GM12892 (cell line): ENCODE measurements at regions not wholly inside any gene's neighbourhood (a gene's known extent, or its start where the extent isn't known, plus 50 kb on each side); places are given as distances from the start of the nearest gene placed in this dataset.

Source experiments
- POLR2A ChIP-seq: IDR thresholded peaks from 2 replicates; pipeline ENCODE4 v1.6.1; 2011; ENCODE audit warnings: low read depth, low read length, control low read depth
- POLR2AphosphoS5 ChIP-seq: IDR thresholded peaks from 2 replicates; pipeline ENCODE4 v1.6.1; 2011; ENCODE audit warnings: low read depth, low read length, control low read depth
- TAF1 ChIP-seq: IDR thresholded peaks from 2 replicates; pipeline ENCODE4 v1.6.1; 2011; ENCODE audit warnings: low read depth, mild to moderate bottlenecking, control low read depth, low read length, borderline replicate concordance

GRCh38 chrX:120768254-120768653 lies 107.4 kb downstream of the CT47B1 start:
- TF ChIP-seq TAF1 (no peak), POLR2AphosphoS5 (no peak), POLR2A (no peak)
